Head of caudate nucleus (tissue), 42 donors: ENCODE measurements at regions not wholly inside any gene's neighbourhood (a gene's known extent, or its start where the extent isn't known, plus 50 kb on each side); places are given as distances from the start of the nearest gene placed in this dataset.
"Not testable (repeated sequence)": the region's sequence is repeated elsewhere in the genome, so short reads cannot be mapped to it uniquely, and the experiment has no call there.

Source experiments
- DNase-seq, 42 donors: peaks; one replicate each; pipeline versions ENCODE4 v3.0.0 to v3.0.0-alpha.2; 2020 to 2021; ENCODE audit warnings: mixed read lengths in 7 of 42
- intact Hi-C: fragments of 100-400 bp; cut with DNase I; formaldehyde crosslinking; loops from one replicate; pipeline ENCODE4 v1.15.0; 2022

GRCh38 chr21:5013455-5014304 is 5507.7 kb upstream of the TPTE start:
- DNase-seq, intact Hi-C loops: not testable (repeated sequence)

GRCh38 chr21:5015187-5015586 is 5506.2 kb upstream of the TPTE start:
- intact Hi-C loops, DNase-seq: not testable (repeated sequence)

- DNase-seq, intact Hi-C loops: not testable (repeated sequence)
Measured at GRCh38 chr21:5019120-5019519, 5502.3 kb upstream of the TPTE start.

GRCh38 chr21:5021815-5022214 is 5499.6 kb upstream of the TPTE start:
- DNase-seq, intact Hi-C loops: not testable (repeated sequence)

- intact Hi-C loops, DNase-seq: not testable (repeated sequence)
Measured at GRCh38 chr21:5022254-5022653, 5499.1 kb upstream of the TPTE start.

GRCh38 chr21:5022748-5023147 is 5498.6 kb upstream of the TPTE start:
- DNase-seq, intact Hi-C loops: not testable (repeated sequence)

GRCh38 chr21:5035147-5035546 is 5486.2 kb upstream of the TPTE start:
- intact Hi-C loops, DNase-seq: not testable (repeated sequence)

GRCh38 chr21:5035587-5035986 is 5485.8 kb upstream of the TPTE start:
- intact Hi-C loops, DNase-seq: not testable (repeated sequence)

GRCh38 chr21:5037606-5038331 is 5483.6 kb upstream of the TPTE start:
- intact Hi-C loops, DNase-seq: not testable (repeated sequence)

- DNase-seq, intact Hi-C loops: not testable (repeated sequence)
Measured at GRCh38 chr21:5039926-5040325, 5481.5 kb upstream of the TPTE start.

- intact Hi-C loops, DNase-seq: not testable (repeated sequence)
Measured at GRCh38 chr21:5042583-5042982, 5478.8 kb upstream of the TPTE start.

GRCh38 chr21:5044812-5045211 is 5476.6 kb upstream of the TPTE start:
- intact Hi-C loops, DNase-seq: not testable (repeated sequence)

GRCh38 chr21:5051303-5052018 is 5469.9 kb upstream of the TPTE start:
- peak in 1 of 42 donors; percentile 32 for DNase-seq
- intact Hi-C loops: not testable (repeated sequence)

GRCh38 chr21:5055027-5055754 is 5466.2 kb upstream of the TPTE start:
- intact Hi-C loops: not testable (repeated sequence)
- DNase-seq: peak in 1 of 42 donors; percentile 31

GRCh38 chr21:5055996-5056962 is 5465.1 kb upstream of the TPTE start:
- intact Hi-C loops, DNase-seq: not testable (repeated sequence)

GRCh38 chr21:5057077-5057476 is 5464.3 kb upstream of the TPTE start:
- DNase-seq, intact Hi-C loops: not testable (repeated sequence)

GRCh38 chr21:5060364-5061083 is 5460.9 kb upstream of the TPTE start:
- intact Hi-C loops: not testable (repeated sequence)

More at GRCh38 chr21:5060364-5061083, 5460.9 kb upstream of the TPTE start:
- not testable (repeated sequence) for DNase-seq
